A549 (cell line): ENCODE measurements at regions not wholly inside any gene's neighbourhood (a gene's known extent, or its start where the extent isn't known, plus 50 kb on each side); places are given as distances from the start of the nearest gene placed in this dataset.

Experiments
- ATAC-seq, 2 experiments: fragments of 200-7000 bp in 1 of 2; fragments of >200 bp in 1 of 2; cut with Nextera tagmentation in 1 of 2; cut with Tn5 transposase in 1 of 2; 3 replicates each; pipeline versions ENCODE4 v1.8.0 to v1.9.1; 2018 to 2020; ENCODE audit warnings: mild to moderate bottlenecking in 1 of 2, moderate library complexity in 1 of 2
- CTCF ChIA-PET: fragments of 300-600 bp; sonication (Branson Sonifier 250); formaldehyde crosslinking; extraction: SDS; loops from one replicate; lab custom pipeline; 2021; ENCODE audit warnings: antibody characterized with exemption, inconsistent platforms; lab: Yijun Ruan, JAX
- POLR2A ChIA-PET: fragments of 350-600 bp; formaldehyde crosslinking; extraction: SDS; loops from one replicate; lab custom pipeline; 2021; ENCODE audit warnings: antibody characterized with exemption, inconsistent platforms; lab: Yijun Ruan, JAX
- DNase-seq, 2 experiments: peaks; one replicate each; pipeline versions ENCODE4 v3.0.0 to v3.0.0-alpha.2; 2011 to 2016; ENCODE audit warnings: low read depth in 1 of 2, low spot score in 1 of 2
- FAIRE-seq: peaks from 2 replicates; lab custom pipeline; 2011; peaks lifted over from hg19 to GRCh38; lab: Jason Lieb, UNC
- H3K27ac ChIP-seq, 2 experiments: fragments of >200 bp; sonication (Bioruptor Twin); formaldehyde crosslinking; 3 replicates each; pipeline ENCODE4 v1.5.1; 2016 to 2017
- H3K4me1 ChIP-seq: fragments of >200 bp; sonication (Bioruptor Twin); formaldehyde crosslinking; 3 replicates; pipeline ENCODE4 v1.6.1; 2016
- H3K4me2 ChIP-seq: fragments of >200 bp; sonication (Bioruptor Twin); formaldehyde crosslinking; 3 replicates; pipeline ENCODE4 v1.6.1; 2016
- H3K4me3 ChIP-seq: fragments of >200 bp; sonication (Bioruptor Twin); formaldehyde crosslinking; 3 replicates; pipeline ENCODE4 v1.5.1; 2016
- H3K9me3 ChIP-seq: fragments of >200 bp; sonication (Bioruptor Twin); formaldehyde crosslinking; 3 replicates; pipeline ENCODE4 v1.6.1; 2016
- BCL3 ChIP-seq: fragments of >200 bp; sonication (Bioruptor Twin); formaldehyde crosslinking; IDR thresholded peaks from 3 replicates; pipeline ENCODE4 v1.6.1; 2016
- CBX8 ChIP-seq: fragments of 200-600 bp; sonication (generic); IDR thresholded peaks from 2 replicates; pipeline ENCODE4 v1.6.1; 2016
- CEBPB ChIP-seq, 2 experiments: fragments of >200 bp in 1 of 2; sonication (Bioruptor Twin) in 1 of 2; formaldehyde crosslinking in 1 of 2; IDR thresholded peaks; 2 replicates each; pipeline ENCODE4 v1.6.1; 2012 to 2016
- CHD2 ChIP-seq: fragments of 150-350 bp; IDR thresholded peaks from 2 replicates; pipeline ENCODE4 v1.6.1; 2014; ENCODE audit warnings: low read length; ENCODE audit not compliant: partially characterized antibody
- CHD4 ChIP-seq: fragments of 200-600 bp; sonication (generic); IDR thresholded peaks from 2 replicates; pipeline ENCODE4 v1.6.1; 2016; ENCODE audit warnings: antibody characterized with exemption, mild to moderate bottlenecking, borderline replicate concordance
- EP300 ChIP-seq, 2 experiments: fragments of >200 bp; sonication (Bioruptor Twin); formaldehyde crosslinking; IDR thresholded peaks; 2 replicates in 1 of 2; 3 replicates in 1 of 2; pipeline ENCODE4 v1.6.1; 2016 to 2017
- FOXS1 ChIP-seq: fragments of 250-450 bp; sonication (Bioruptor Pico); IDR thresholded peaks from 2 replicates; pipeline ENCODE4 v1.5.0; 2020; ENCODE audit warnings: mild to moderate bottlenecking, moderate library complexity
- HES2 ChIP-seq: fragments of >200 bp; sonication (Bioruptor Twin); formaldehyde crosslinking; IDR thresholded peaks from 2 replicates; pipeline ENCODE4 v1.6.1; 2016
- HOXA7 ChIP-seq: fragments of 250-450 bp; sonication (Bioruptor Pico); IDR thresholded peaks from 2 replicates; pipeline ENCODE4 v1.5.0; 2020; ENCODE audit warnings: mild to moderate bottlenecking, moderate library complexity
- HOXB13 ChIP-seq: fragments of 250-450 bp; sonication (Bioruptor Pico); IDR thresholded peaks from 2 replicates; pipeline ENCODE4 v1.5.0; 2020; ENCODE audit warnings: low read depth, mild to moderate bottlenecking, moderate library complexity
- JUN ChIP-seq, 2 experiments: fragments of >200 bp; sonication (Bioruptor Twin); formaldehyde crosslinking; IDR thresholded peaks; 2 replicates in 1 of 2; 3 replicates in 1 of 2; pipeline ENCODE4 v1.6.1; 2016 to 2017
- JUNB ChIP-seq: fragments of >200 bp; sonication (Bioruptor Twin); formaldehyde crosslinking; IDR thresholded peaks from 2 replicates; pipeline ENCODE4 v1.6.1; 2016
- KDM5A ChIP-seq: fragments of 200-600 bp; sonication (generic); IDR thresholded peaks from 2 replicates; pipeline ENCODE4 v1.6.1; 2016; ENCODE audit warnings: antibody characterized with exemption, mild to moderate bottlenecking
- MAZ ChIP-seq: fragments of 150-350 bp; IDR thresholded peaks from 2 replicates; pipeline ENCODE4 v1.6.1; 2014; ENCODE audit warnings: antibody characterized with exemption, low read depth, low read length, borderline replicate concordance
- MYC ChIP-seq: IDR thresholded peaks from 2 replicates; pipeline ENCODE4 v1.6.1; 2012; ENCODE audit warnings: mild to moderate bottlenecking, inconsistent platforms, low read length, improper control_type of control experiment, borderline replicate concordance
- POLR2AphosphoS2 ChIP-seq: conservative IDR thresholded peaks from 2 replicates; pipeline ENCODE4 v1.6.1; 2012; ENCODE audit warnings: low read length, improper control_type of control experiment, inconsistent platforms
- RCOR1 ChIP-seq: fragments of 150-350 bp; IDR thresholded peaks from 2 replicates; pipeline ENCODE4 v1.6.1; 2014; ENCODE audit warnings: antibody characterized with exemption, low read length, low read depth
- RFX5 ChIP-seq: fragments of 450-650 bp; IDR thresholded peaks from 2 replicates; pipeline ENCODE4 v1.7.1; 2014; ENCODE audit warnings: antibody characterized with exemption, mild to moderate bottlenecking, moderate library complexity
- SMC3 ChIP-seq: fragments of >200 bp; sonication (Bioruptor Twin); formaldehyde crosslinking; IDR thresholded peaks from 3 replicates; pipeline ENCODE4 v1.6.1; 2018; ENCODE audit warnings: inconsistent platforms
- USF2 ChIP-seq: fragments of 450-650 bp; IDR thresholded peaks from 2 replicates; pipeline ENCODE4 v1.6.1; 2014; ENCODE audit warnings: antibody characterized with exemption
- ZC3H11A ChIP-seq: fragments of 450-650 bp; IDR thresholded peaks from 2 replicates; pipeline ENCODE4 v1.6.1; 2014; ENCODE audit warnings: antibody characterized with exemption, mild to moderate bottlenecking
- ZFP36 ChIP-seq: fragments of 450-650 bp; IDR thresholded peaks from 2 replicates; pipeline ENCODE4 v1.6.1; 2014; ENCODE audit warnings: borderline replicate concordance; ENCODE audit not compliant: partially characterized antibody
- WGBS: methylation state at CpG from one replicate; pipeline ENCODE4 v1.1.6; 2017; ENCODE audit errors: missing lambda C conversion rate; 5-methylcytosine and 5-hydroxymethylcytosine counted together
- TF ChIP-seq, protein P1 (sequence below): IDR thresholded peaks from 2 replicates; pipeline ENCODE4 v1.6.1; 2012; ENCODE audit warnings: low read depth, borderline replicate concordance

GRCh38 chr10:18753312-18753895 lies 94.2 kb downstream of the ARL5B start:
- Histone ChIP-seq H3K4me1 (no peaks in the 10 kb centered on the region), H3K9me3 (no peaks in the 10 kb centered on the region), H3K4me2 (0 out of 3 replicates have a peak overlapping the region, but pooled peaks have one; percentile 33), H3K27ac (no peak overlapping the region), H3K4me3 (no peak overlapping the region)
- no peak for FAIRE-seq
- ATAC-seq, result no peak
- CTCF ChIA-PET, result no interaction called here
- 5% methylated on average over 11 of the region's 11 CpGs for WGBS
- TF ChIP-seq MYC (no peak), EP300 (IDR thresholded peaks at IDR 0.05) (no peak), HES2 (no peak), CHD2 (no peak), FOXS1 (CRISPR knock-in tag) (no peak)
- POLR2A ChIA-PET, result no interaction called here
- peak in 1 of 2 experiments; percentile 4 for DNase-seq

- POLR2A ChIA-PET, result no interaction called here
- CTCF ChIA-PET, result no interaction called here
- no peak overlapping the region for H3K27ac ChIP-seq
- no peaks in the 10 kb centered on the region for H3K9me3 ChIP-seq
- no peak for ATAC-seq
- 0% methylated on average over 1 of the region's 1 CpG for WGBS
- H3K4me3 ChIP-seq, result no peak overlapping the region
- no peak overlapping the region for H3K4me2 ChIP-seq
- TF ChIP-seq RCOR1 (no peak), CEBPB (IDR thresholded peaks at IDR 0.05) (no peak), ZC3H11A (no peak), ZFP36 (no peak), BCL3 (no peak), HOXB13 (CRISPR knock-in tag) (no peak), CBX8 (no peak), USF2 (no peak), CHD4 (no peak)
- TF ChIP-seq, all 56 proteins: peak for 0
- no peak for FAIRE-seq
- no peaks in the 10 kb centered on the region for H3K4me1 ChIP-seq
- no peak for DNase-seq
Observed at GRCh38 chr10:18759575-18759974, 100.3 kb downstream of the ARL5B start.

- ChIA-PET CTCF (no interaction called here), POLR2A (no interaction called here)
- no peak overlapping the region for H3K4me3 ChIP-seq
- FAIRE-seq, result no peak
- no peak overlapping the region for H3K27ac ChIP-seq
- no peak for ATAC-seq
- no peaks in the 10 kb centered on the region for H3K4me1 ChIP-seq
- WGBS, result 31% methylated on average over 4 of the region's 4 CpGs
- no peak overlapping the region for H3K4me2 ChIP-seq
- H3K9me3 ChIP-seq, result no peaks in the 10 kb centered on the region
- no peak for DNase-seq
- no peak for TF ChIP-seq USF2
- no peak for TF ChIP-seq JUN (IDR thresholded peaks at IDR 0.05)
- TF ChIP-seq MYC, result no peak
- no peak for TF ChIP-seq RCOR1
- TF ChIP-seq HOXB13 (CRISPR knock-in tag), result no peak
- TF ChIP-seq, protein P1, sequence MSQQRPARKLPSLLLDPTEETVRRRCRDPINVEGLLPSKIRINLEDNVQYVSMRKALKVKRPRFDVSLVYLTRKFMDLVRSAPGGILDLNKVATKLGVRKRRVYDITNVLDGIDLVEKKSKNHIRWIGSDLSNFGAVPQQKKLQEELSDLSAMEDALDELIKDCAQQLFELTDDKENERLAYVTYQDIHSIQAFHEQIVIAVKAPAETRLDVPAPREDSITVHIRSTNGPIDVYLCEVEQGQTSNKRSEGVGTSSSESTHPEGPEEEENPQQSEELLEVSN, result no peak
- no peak for TF ChIP-seq SMC3
- TF ChIP-seq POLR2AphosphoS2, result no peak
- no peak for TF ChIP-seq KDM5A
- TF ChIP-seq RFX5, result no peak
- no peak for TF ChIP-seq MAZ
- TF ChIP-seq HOXA7 (CRISPR knock-in tag), result no peak
- TF ChIP-seq JUNB, result no peak
- TF ChIP-seq ZFP36, result no peak
Observed at GRCh38 chr10:18760836-18761235, 101.6 kb downstream of the ARL5B start.
